NCI-H1694 (cell line): ENCODE measurements at regions not wholly inside any gene's neighbourhood (a gene's known extent, or its start where the extent isn't known, plus 50 kb on each side); places are given as distances from the start of the nearest gene placed in this dataset.
A peak's percentile ranks its signal among the peaks of the same experiment; 100 is the strongest.

Experiments used
- DNase-seq: peaks from one replicate; lab custom pipeline; 2025; lab: John Stamatoyannopoulos, UW

- DNase-seq: no peak
Observed at GRCh38 chr17:52389632-52390031, 231.1 kb upstream of the CA10 start.

GRCh38 chr17:52388941-52389340, 230.4 kb upstream of the CA10 start:
- no peak for DNase-seq

GRCh38 chr17:52384695-52385094, 226.2 kb upstream of the CA10 start:
- DNase-seq: no peak

GRCh38 chr17:52383493-52384100, 225.1 kb upstream of the CA10 start:
- peak; percentile 80 for DNase-seq

GRCh38 chr17:52378860-52379259, 220.3 kb upstream of the CA10 start:
- no peak for DNase-seq

- no peak for DNase-seq
Observed at GRCh38 chr17:52376137-52376536, 217.6 kb upstream of the CA10 start.

GRCh38 chr17:52368886-52369285, 210.4 kb upstream of the CA10 start:
- no peak for DNase-seq

GRCh38 chr17:52357854-52358253, 199.3 kb upstream of the CA10 start:
- no peak for DNase-seq

- no peak for DNase-seq
Observed at GRCh38 chr17:52336796-52337195, 178.3 kb upstream of the CA10 start.

- no peak for DNase-seq
Observed at GRCh38 chr17:52306314-52306713, 147.8 kb upstream of the CA10 start.

GRCh38 chr17:52298881-52299280, 140.4 kb upstream of the CA10 start:
- no peak for DNase-seq

GRCh38 chr17:52297230-52298010, 138.9 kb upstream of the CA10 start:
- peak; percentile 24 for DNase-seq

- DNase-seq: no peak
Observed at GRCh38 chr17:52294301-52294700, 135.8 kb upstream of the CA10 start.

- DNase-seq: no peak
Observed at GRCh38 chr17:52287611-52288010, 129.1 kb upstream of the CA10 start.

GRCh38 chr17:52283872-52284271, 125.4 kb upstream of the CA10 start:
- DNase-seq: no peak

GRCh38 chr17:52276381-52277008, 118.0 kb upstream of the CA10 start:
- DNase-seq: no peak

GRCh38 chr17:52271781-52272180, 113.3 kb upstream of the CA10 start:
- DNase-seq: no peak

GRCh38 chr17:52255347-52255746, 96.8 kb upstream of the CA10 start:
- DNase-seq: no peak

- DNase-seq: no peak
Observed at GRCh38 chr17:52244689-52245088, 86.2 kb upstream of the CA10 start.

GRCh38 chr17:52242268-52242667, 83.8 kb upstream of the CA10 start:
- DNase-seq: no peak

GRCh38 chr17:52237151-52237550, 78.6 kb upstream of the CA10 start:
- no peak for DNase-seq

GRCh38 chr17:52235516-52235915, 77.0 kb upstream of the CA10 start:
- no peak for DNase-seq

GRCh38 chr17:52233632-52234031, 75.1 kb upstream of the CA10 start:
- no peak for DNase-seq
